K562 (cell line): ENCODE measurements at regions not wholly inside any gene's neighbourhood (a gene's known extent, or its start where the extent isn't known, plus 50 kb on each side); places are given as distances from the start of the nearest gene placed in this dataset.

Experiments used
- ATAC-seq: fragments of 200-7000 bp; cut with Tn5 transposase; 3 replicates; pipeline ENCODE4 v1.9.1; 2020; ENCODE audit warnings: moderate library complexity
- BruUV-seq: library from RNA; stranded (reverse); fragments of 400-500 nt; replicated peaks from 2 replicates; lab custom pipeline; 2021; lab: Mats Ljungman, UMichigan
- CTCF ChIA-PET: fragments of 300-600 bp; formaldehyde crosslinking; extraction: SDS; loops from one replicate; lab custom pipeline; 2021; ENCODE audit warnings: low intra/inter-chr PET ratio; lab: Yijun Ruan, JAX
- POLR2A ChIA-PET: fragments of 300-600, 350-650 bp; sonication (Branson Sonifier 250); formaldehyde crosslinking; extraction: SDS; loops from one replicate; lab custom pipeline; 2021; ENCODE audit warnings: antibody characterized with exemption, inconsistent platforms; lab: Yijun Ruan, JAX
- DNase-seq, 4 experiments: peaks; one replicate each; pipeline versions ENCODE4 v3.0.0 to v3.0.0-alpha.2; 2011 to 2018; ENCODE audit warnings: low spot score in 3 of 4, mixed read lengths in 3 of 4; ENCODE audit errors: extremely low read depth in 1 of 4
- FAIRE-seq: peaks from 2 replicates; lab custom pipeline; 2011; peaks lifted over from hg19 to GRCh38; lab: Jason Lieb, UNC
- H2AFZ ChIP-seq: 2 replicates; pipeline ENCODE4 v1.6.0; 2011; ENCODE audit warnings: low read depth, low read length, control low read depth, inconsistent platforms
- H3K27ac ChIP-seq: fragments of 200-600 bp; 3 replicates; pipeline ENCODE4 v1.8.0; 2011; ENCODE audit warnings: low read depth, mild to moderate bottlenecking, control low read depth, inconsistent platforms, low read length, moderate library complexity, mixed read lengths; ENCODE audit errors: extremely low read depth
- H3K27me3 ChIP-seq, 2 experiments: fragments of 300-600 bp in 1 of 2; 2 replicates in 1 of 2; 3 replicates in 1 of 2; pipeline versions ENCODE4 v1.6.0 to v1.8.0; 2011; ENCODE audit warnings: inconsistent platforms in 2 of 2, low read length in 2 of 2, mild to moderate bottlenecking in 1 of 2, mixed read lengths in 1 of 2, moderate library complexity in 1 of 2; ENCODE audit not compliant: control insufficient read depth in 2 of 2, insufficient read depth in 2 of 2
- H3K36me3 ChIP-seq: fragments of 300-600 bp; 3 replicates; pipeline ENCODE4 v1.8.0; 2011; ENCODE audit warnings: mild to moderate bottlenecking, low read length, inconsistent platforms; ENCODE audit not compliant: control insufficient read depth, insufficient read depth
- H3K4me1 ChIP-seq, 2 experiments: fragments of 200-600 bp in 1 of 2; replicated peaks in 1 of 2; 2 replicates in 1 of 2; 3 replicates in 1 of 2; pipeline versions ENCODE4 v1.5.1 to v1.8.0; 2011; ENCODE audit warnings: inconsistent platforms in 2 of 2, low read length in 2 of 2, mild to moderate bottlenecking in 1 of 2, mixed read lengths in 1 of 2, moderate library complexity in 1 of 2; ENCODE audit not compliant: control insufficient read depth in 2 of 2, insufficient read depth in 2 of 2
- H3K4me2 ChIP-seq: 2 replicates; pipeline ENCODE4 v1.6.1; 2011; ENCODE audit warnings: low read length, control low read depth, inconsistent platforms, mixed read lengths; ENCODE audit not compliant: insufficient read depth
- H3K4me3 ChIP-seq: fragments of 200-600 bp; sonication (generic), shearing (Covaris generic); 2 replicates; pipeline ENCODE4 v1.5.1; 2016; ENCODE audit warnings: control low read depth, inconsistent platforms
- H3K79me2 ChIP-seq: fragments of 200-600 bp; 3 replicates; pipeline ENCODE4 v1.8.0; 2011; ENCODE audit warnings: low read length, inconsistent platforms; ENCODE audit not compliant: control insufficient read depth, insufficient read depth
- H3K9ac ChIP-seq, 2 experiments: 2 replicates each; pipeline versions ENCODE4 v1.6.0 to v1.6.1; 2011; ENCODE audit warnings: low read depth in 2 of 2, low read length in 2 of 2, control low read depth in 1 of 2, inconsistent platforms in 1 of 2, mild to moderate bottlenecking in 1 of 2, mixed read lengths in 1 of 2; ENCODE audit not compliant: insufficient read depth in 1 of 2
- H3K9me1 ChIP-seq: one replicate; pipeline ENCODE4 v1.6.0; 2011; ENCODE audit warnings: inconsistent platforms, mild to moderate bottlenecking, low read length, moderate library complexity; ENCODE audit not compliant: control insufficient read depth, insufficient read depth
- H3K9me3 ChIP-seq: replicated peaks from 2 replicates; pipeline ENCODE4 v1.5.1; 2011; ENCODE audit warnings: low read depth, low read length, inconsistent platforms; ENCODE audit not compliant: control insufficient read depth, insufficient read depth
- H4K20me1 ChIP-seq: replicated peaks from 2 replicates; pipeline ENCODE4 v1.6.1; 2011; ENCODE audit warnings: low read length, inconsistent platforms, mixed read lengths; ENCODE audit not compliant: control insufficient read depth, insufficient read depth
- ATF3 ChIP-seq, 2 experiments: fragments of 450-650 bp in 1 of 2; sonication (generic) in 1 of 2; formaldehyde crosslinking in 1 of 2; IDR thresholded peaks in 1 of 2; conservative IDR thresholded peaks in 1 of 2; 2 replicates each; pipeline versions ENCODE4 v1.6.1 to v1.8.1; 2016 to 2023; ENCODE audit warnings: mild to moderate bottlenecking in 2 of 2, moderate library complexity in 2 of 2, inconsistent platforms in 1 of 2, missing genetic modification reagents in 1 of 2
- BRD4 ChIP-seq: fragments of 200-600 bp; sonication (generic); IDR thresholded peaks from 2 replicates; pipeline ENCODE4 v1.6.1; 2017; ENCODE audit warnings: inconsistent platforms
- CBX8 ChIP-seq: fragments of 200-600 bp; sonication (generic); IDR thresholded peaks from 2 replicates; pipeline ENCODE4 v1.6.1; 2012; ENCODE audit warnings: borderline replicate concordance, mixed run types, low read depth, mild to moderate bottlenecking, moderate library complexity, mixed read lengths, low read length, control low read depth, inconsistent platforms; ENCODE audit not compliant: poor library complexity, severe bottlenecking; ENCODE audit errors: extremely low read depth
- RNF219 ChIP-seq: fragments of 250-450 bp; sonication (Bioruptor Pico); IDR thresholded peaks from 2 replicates; pipeline ENCODE4 v1.5.0; 2022; ENCODE audit warnings: mild to moderate bottlenecking
- SMC3 ChIP-seq: conservative IDR thresholded peaks from 2 replicates; pipeline ENCODE4 v1.6.1; 2011; ENCODE audit warnings: low read depth, low read length, improper control_type of control experiment; ENCODE audit not compliant: insufficient read depth
- ZNF395 ChIP-seq: fragments of 200-800 bp; sonication (Bioruptor generic); IDR thresholded peaks from 2 replicates; pipeline ENCODE4 v1.6.1; 2017; ENCODE audit warnings: missing genetic modification characterization, missing compliant biosample characterization
- WGBS: fragments of 100-300 bp; shearing (Covaris generic); methylation state at CpG from one replicate; pipeline ENCODE4 v1.1.6; 2016; ENCODE audit warnings: low coverage, mixed read lengths; ENCODE audit not compliant: insufficient coverage; ENCODE audit errors: missing lambda C conversion rate; 5-methylcytosine and 5-hydroxymethylcytosine counted together
- in situ Hi-C: fragments of 300-500 bp; cut with MboI; formaldehyde crosslinking; loops from 4 replicates; pipeline ENCODE4 v1.15.0; 2018; ENCODE audit warnings: inconsistent platforms, mixed read lengths
- intact Hi-C: fragments of 100-400 bp; cut with micrococcal nuclease; formaldehyde crosslinking; loops from 2 replicates; pipeline ENCODE4 v1.14.2; 2022

- in situ Hi-C loops = no loop called here
- ATAC-seq = no peak
- WGBS = 2% methylated on average over 26 of the region's 26 CpGs
- Histone ChIP-seq H3K4me3 (no peak overlapping the region), H3K4me2 (no peak overlapping the region), H4K20me1 (no peaks in the 10 kb centered on the region), H3K79me2 (no peaks in the 10 kb centered on the region), H3K36me3 (no peaks in the 10 kb centered on the region), H3K9ac (no peak overlapping the region), H2AFZ (no peak overlapping the region), H3K4me1 (peaks cover 0 to 7% of the 10 kb centered on the region in 2 experiments; a peak in 2 of 5 replicates), H3K9me3 (no peaks in the 10 kb centered on the region), H3K27ac (no peak overlapping the region), H3K9me1 (no peaks in the 10 kb centered on the region), H3K27me3 (peaks cover 37 to 63% of the 10 kb centered on the region in 2 experiments; a peak in 4 of 5 replicates)
- ChIA-PET CTCF (no interaction called here), POLR2A (no interaction called here)
- DNase-seq = no peak
- BruUV-seq = no TSS peak
- intact Hi-C loops = no loop called here
- TF ChIP-seq BRD4 (no peak), RNF219 (CRISPR knock-in tag) (no peak), SMC3 (no peak), ATF3 (IDR thresholded peaks at IDR 0.05) (no peak), ATF3 (CRISPR knock-in tag; conservative IDR thresholded peaks at IDR 0.05) (no peak), ZNF395 (CRISPR knock-in tag) (no peak), CBX8 (peak; percentile 45)
- no peak for FAIRE-seq
Measured at GRCh38 chr5:2141254-2142000, 258.7 kb upstream of the IRX4 start.
